GM12864 (cell line): ENCODE measurements at regions not wholly inside any gene's neighbourhood (a gene's known extent, or its start where the extent isn't known, plus 50 kb on each side); places are given as distances from the start of the nearest gene placed in this dataset.

Source experiments
- DNase-seq: peaks from one replicate; pipeline ENCODE4 v3.0.0-alpha.2; 2011; ENCODE audit warnings: low read depth
- H3K4me3 ChIP-seq: 2 replicates; pipeline ENCODE4 v1.5.1; 2011; ENCODE audit warnings: mild to moderate bottlenecking, low read depth, low read length, control low read depth
- TF ChIP-seq, protein P1 (sequence below): IDR thresholded peaks from 2 replicates; pipeline ENCODE4 v1.5.1; 2011; ENCODE audit warnings: low read depth, mild to moderate bottlenecking, moderate library complexity, low read length, control low read depth, inconsistent platforms; ENCODE audit errors: missing control alignments

DNA sequence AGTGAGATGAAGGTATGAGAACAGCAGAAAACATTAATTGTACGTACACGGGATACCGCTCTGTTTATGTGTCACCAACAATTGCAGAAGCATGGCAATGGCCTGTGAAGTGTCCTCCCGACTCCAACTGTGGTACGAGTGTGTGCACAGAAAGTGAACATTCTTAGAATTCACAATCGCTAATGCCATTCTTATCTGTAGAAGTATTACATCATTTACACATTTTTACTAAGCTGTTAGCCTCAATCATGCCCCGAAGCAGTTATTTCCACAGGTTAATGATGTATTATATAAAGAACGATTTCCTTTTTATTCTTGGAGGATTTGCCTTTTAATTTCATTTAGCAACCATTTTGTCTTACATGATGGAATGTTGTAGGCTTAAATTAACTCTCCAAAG, 103.4 kb downstream of the EVX1 start:
- TF ChIP-seq, protein P1, sequence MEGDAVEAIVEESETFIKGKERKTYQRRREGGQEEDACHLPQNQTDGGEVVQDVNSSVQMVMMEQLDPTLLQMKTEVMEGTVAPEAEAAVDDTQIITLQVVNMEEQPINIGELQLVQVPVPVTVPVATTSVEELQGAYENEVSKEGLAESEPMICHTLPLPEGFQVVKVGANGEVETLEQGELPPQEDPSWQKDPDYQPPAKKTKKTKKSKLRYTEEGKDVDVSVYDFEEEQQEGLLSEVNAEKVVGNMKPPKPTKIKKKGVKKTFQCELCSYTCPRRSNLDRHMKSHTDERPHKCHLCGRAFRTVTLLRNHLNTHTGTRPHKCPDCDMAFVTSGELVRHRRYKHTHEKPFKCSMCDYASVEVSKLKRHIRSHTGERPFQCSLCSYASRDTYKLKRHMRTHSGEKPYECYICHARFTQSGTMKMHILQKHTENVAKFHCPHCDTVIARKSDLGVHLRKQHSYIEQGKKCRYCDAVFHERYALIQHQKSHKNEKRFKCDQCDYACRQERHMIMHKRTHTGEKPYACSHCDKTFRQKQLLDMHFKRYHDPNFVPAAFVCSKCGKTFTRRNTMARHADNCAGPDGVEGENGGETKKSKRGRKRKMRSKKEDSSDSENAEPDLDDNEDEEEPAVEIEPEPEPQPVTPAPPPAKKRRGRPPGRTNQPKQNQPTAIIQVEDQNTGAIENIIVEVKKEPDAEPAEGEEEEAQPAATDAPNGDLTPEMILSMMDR: no peak
- H3K4me3 ChIP-seq: no peak overlapping the region
- DNase-seq: no peak

DNA sequence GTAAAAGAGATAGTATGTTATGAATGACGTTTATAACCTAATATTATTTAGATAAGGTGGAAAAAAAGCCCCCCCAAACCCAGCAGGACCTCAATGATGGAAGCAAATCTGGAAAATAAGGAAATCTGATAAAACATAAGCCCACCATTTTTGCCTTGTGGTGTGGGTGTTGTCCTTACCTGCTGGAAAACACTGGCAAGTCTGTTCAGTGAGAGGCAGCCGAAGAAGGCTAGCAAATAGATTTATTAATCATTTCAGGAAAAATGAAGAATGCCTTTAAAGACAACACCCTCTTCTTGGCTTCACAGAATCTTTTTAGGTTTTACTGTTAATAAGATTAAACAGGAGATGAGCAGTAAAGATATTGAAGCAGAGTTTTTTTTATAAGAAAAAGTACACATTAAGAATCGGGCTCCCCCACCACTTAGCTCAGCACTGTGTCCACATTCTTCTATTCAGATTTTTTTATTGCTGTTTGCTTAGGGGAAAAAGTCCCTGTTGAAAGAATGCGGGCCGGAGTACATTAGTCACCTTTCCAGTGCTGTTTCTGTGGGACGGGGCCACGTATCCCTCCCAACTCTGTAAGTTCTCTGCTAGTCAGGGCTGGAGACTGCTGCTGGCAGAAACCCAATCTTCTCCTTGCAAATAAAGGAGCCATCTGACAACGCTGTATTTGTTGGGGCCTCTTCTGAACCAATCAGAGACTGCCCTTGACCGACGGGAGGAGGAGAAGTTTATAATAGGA, 104.1 kb downstream of the EVX1 start:
- TF ChIP-seq, protein P1: no peak
- H3K4me3 ChIP-seq: no peak overlapping the region
- no peak for DNase-seq

DNA sequence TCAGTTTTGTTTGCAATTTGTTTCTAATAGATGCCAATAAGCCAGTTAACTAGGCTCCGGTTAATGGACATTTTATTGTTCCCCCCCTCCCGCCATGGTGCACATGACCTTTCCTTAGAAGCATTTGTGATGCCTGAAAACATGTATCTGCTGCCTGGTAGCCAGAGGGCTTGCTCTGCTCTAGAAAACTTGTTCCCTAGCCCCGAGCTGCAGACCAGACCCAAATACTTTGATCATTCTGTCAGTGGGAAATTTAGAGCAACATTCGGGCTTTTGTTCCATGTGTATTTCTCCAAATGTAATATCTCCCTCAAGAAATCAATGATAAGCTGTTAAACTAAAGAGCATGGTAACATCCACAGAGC, 104.7 kb downstream of the EVX1 start:
- no peak for DNase-seq
- no peak overlapping the region for H3K4me3 ChIP-seq

DNA sequence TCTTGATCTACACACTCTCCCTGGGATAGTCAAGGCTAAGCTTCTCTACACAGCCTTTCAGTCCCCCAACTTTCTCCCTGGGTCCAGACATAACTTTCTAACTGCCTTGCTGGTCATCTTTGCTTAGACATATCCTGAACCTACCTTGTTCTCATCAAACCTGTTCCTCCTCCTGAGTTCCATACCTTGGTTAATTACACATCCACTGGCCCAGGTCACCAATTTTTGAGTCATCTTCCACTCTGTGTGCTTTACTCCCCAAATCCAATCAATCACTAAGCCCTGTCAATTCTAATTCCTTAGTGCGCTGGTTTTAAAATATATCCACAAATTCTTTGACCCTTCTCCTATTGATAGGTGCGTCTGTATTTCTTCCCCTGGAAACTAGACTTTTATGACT, 107.0 kb downstream of the EVX1 start:
- DNase-seq: no peak
- TF ChIP-seq, protein P1: no peak
- no peak overlapping the region for H3K4me3 ChIP-seq

More for the DNA sequence above, 104.7 kb downstream of the EVX1 start:
- TF ChIP-seq, protein P1: no peak

DNA sequence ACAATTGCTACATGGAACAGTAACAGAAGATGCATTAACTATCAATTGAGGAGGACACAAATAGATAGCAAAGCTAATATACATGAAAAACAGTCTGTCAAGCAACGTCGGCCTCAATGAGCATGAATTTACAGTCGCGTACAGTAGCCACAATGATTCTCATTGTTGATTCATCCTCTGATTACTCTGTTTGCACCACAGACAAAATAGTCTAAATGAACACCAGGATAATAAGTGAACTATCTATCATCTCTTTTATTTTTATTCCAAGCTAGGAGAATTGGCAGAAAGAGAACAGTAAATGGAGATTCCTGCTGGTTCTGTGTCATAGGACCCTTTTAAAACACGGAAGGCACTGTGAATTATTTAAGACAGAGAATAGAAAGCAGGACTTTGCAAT, 108.5 kb downstream of the EVX1 start:
- TF ChIP-seq, protein P1: no peak
- DNase-seq: no peak
- no peak overlapping the region for H3K4me3 ChIP-seq

DNA sequence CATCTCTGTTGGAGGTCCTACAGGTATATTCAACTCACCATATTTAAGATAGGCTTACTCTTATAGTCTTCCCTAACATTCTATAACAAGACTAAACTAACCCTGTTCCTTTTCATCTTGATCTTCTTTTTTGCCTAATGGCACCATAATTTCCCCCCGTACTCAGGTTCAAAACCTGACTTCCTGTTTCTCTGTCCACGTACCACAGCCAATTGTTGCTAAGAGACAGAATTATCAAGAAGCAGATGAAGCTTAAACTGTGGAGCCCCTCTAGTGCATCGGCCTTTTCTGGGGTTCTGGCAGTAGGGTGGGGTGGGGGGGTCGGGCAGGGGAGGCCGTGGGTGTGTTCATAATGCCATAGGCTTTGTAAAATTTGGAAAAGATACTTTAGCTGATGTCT, 109.2 kb downstream of the EVX1 start:
- no peak overlapping the region for H3K4me3 ChIP-seq
- TF ChIP-seq, protein P1: no peak
- no peak for DNase-seq

DNA sequence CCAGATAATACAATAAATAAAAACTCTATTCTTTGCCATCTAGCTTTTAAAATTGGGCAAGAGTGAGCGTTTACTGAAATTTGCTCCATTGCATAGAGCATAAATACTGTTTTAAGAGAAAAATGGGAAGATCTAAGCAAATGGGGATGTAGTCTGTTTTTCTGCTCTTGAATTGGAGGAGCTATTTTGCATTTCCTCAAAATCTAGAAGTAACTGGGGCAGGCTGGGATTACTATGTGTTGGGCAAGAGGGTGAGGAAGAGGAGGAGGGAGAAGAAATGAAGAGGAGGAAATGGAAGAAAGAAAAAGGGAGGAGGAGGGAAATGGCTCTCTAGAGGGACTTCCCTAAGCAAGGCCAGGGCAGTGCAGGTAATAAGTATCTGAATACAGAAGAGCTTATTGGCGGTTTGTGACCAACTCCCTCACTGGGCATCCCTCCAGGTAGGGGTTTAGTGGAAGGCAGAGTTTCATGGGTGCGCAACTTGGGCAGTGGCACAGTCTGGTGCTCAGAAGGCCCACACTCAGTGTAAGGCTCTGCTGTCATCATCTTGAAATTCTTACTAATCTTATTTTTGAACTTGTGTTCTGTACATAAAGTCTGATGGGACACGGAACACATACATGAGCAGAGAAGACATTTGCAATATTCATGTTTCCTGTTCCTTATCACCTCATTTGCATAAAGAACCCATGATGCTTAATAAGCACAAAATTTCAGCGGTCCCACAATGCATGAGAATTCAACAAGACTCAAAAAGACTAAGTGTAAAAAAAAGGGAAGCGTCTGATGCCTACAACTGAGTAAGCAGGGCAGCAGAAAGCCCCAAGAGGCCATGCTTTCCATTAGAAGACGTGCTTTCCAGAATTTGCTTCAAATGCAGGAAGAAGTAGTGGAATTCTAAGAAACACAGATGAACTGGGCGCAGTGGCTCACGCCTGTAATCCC, 116.9 kb downstream of the EVX1 start:
- TF ChIP-seq, protein P1: no peak
- no peak overlapping the region for H3K4me3 ChIP-seq
- no peak for DNase-seq
